ENCODE measurements at regions not wholly inside any gene's neighbourhood (a gene's known extent, or its start where the extent isn't known, plus 50 kb on each side); places are given as distances from the start of the nearest gene placed in this dataset.

DNA sequence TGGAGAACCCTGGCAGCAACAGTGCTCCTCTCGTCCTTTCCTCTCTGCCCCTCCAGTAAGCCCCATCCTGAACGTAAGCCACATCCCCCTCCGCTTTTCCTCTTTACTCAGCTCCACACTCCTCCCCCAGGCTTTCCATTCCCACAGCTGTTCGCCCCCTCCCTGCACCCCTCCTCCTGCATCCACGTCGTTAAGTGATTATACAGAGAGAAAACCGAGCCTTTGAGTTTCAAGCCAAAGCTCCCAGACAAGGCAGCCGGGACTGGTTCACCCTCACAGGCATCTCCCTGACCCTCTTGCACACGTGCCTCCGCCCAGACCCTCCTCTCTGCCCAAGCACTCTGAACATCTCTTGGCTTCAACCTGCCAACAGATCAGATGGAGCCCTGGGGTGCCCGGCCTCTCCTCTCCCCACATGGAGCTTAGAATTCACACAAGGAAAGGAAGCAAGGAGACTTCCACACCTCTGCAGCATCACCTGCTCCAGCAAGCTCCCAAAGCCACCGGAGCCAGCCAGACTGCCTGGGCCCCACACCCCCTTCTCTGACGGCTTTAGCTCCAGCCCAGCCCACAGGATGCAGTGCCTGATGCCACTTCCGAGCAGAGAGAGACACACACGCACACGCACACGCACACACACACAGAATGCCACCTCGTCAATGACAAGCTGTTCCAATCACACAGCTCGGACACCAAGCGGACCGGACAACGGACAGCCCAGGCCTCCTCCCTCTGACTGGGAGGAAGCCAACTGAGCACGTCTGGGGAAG is 99.9 kb upstream of the CCL2 start:
- H3K27ac Mint-ChIP-seq (ENCODE audit: unreplicated experiment) = no peak overlapping the region
- H3K27me3 Mint-ChIP-seq (ENCODE audit: unreplicated experiment) = peaks cover 3% of the 10 kb centered on the region
- TF ChIP-seq, protein P1, sequence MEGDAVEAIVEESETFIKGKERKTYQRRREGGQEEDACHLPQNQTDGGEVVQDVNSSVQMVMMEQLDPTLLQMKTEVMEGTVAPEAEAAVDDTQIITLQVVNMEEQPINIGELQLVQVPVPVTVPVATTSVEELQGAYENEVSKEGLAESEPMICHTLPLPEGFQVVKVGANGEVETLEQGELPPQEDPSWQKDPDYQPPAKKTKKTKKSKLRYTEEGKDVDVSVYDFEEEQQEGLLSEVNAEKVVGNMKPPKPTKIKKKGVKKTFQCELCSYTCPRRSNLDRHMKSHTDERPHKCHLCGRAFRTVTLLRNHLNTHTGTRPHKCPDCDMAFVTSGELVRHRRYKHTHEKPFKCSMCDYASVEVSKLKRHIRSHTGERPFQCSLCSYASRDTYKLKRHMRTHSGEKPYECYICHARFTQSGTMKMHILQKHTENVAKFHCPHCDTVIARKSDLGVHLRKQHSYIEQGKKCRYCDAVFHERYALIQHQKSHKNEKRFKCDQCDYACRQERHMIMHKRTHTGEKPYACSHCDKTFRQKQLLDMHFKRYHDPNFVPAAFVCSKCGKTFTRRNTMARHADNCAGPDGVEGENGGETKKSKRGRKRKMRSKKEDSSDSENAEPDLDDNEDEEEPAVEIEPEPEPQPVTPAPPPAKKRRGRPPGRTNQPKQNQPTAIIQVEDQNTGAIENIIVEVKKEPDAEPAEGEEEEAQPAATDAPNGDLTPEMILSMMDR (IDR thresholded peaks at IDR 0.05; ENCODE audit: unreplicated experiment) = no peak
- H3K4me1 Mint-ChIP-seq (ENCODE audit: unreplicated experiment) = peaks cover 13% of the 10 kb centered on the region
- H3K9me3 Mint-ChIP-seq (ENCODE audit: unreplicated experiment) = no peaks in the 10 kb centered on the region
- no peaks in the 10 kb centered on the region for H3K36me3 Mint-ChIP-seq (ENCODE audit: low read depth, unreplicated experiment)
- no peak for DNase-seq (ENCODE audit: low spot score)
- H3K4me3 Mint-ChIP-seq (ENCODE audit: unreplicated experiment) = peak overlapping the region; percentile 37

DNA sequence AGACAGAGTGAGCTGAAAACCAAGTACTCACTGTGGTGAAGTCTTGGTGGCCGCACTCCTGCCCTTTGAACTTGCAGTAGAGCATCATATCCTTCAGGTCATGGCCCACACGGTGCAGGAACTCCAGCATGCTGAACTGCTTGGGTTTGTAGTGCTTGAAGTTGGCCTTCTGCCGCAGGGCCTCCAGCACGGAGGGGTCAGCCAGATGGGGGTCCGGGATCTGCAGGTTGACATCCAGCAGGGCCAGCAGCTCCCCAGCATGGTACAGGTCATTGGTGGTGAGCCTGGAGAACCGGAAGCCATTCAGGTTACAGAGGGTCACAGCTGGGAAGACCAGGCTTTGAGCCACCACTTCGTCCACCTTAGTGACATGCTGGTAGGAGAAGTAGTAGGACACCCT is 99.1 kb upstream of the CCL2 start:
- TF ChIP-seq, protein P1 (IDR thresholded peaks at IDR 0.05; ENCODE audit: unreplicated experiment) = no peak
- Mint-ChIP-seq H3K4me1 (ENCODE audit: unreplicated experiment) (peaks cover 13% of the 10 kb centered on the region), H3K27ac (ENCODE audit: unreplicated experiment) (no peak overlapping the region), H3K27me3 (ENCODE audit: unreplicated experiment) (peaks cover 3% of the 10 kb centered on the region), H3K9me3 (ENCODE audit: unreplicated experiment) (no peaks in the 10 kb centered on the region), H3K36me3 (ENCODE audit: low read depth, unreplicated experiment) (no peaks in the 10 kb centered on the region), H3K4me3 (ENCODE audit: unreplicated experiment) (no peak overlapping the region)
- DNase-seq (ENCODE audit: low spot score) = no peak

DNA sequence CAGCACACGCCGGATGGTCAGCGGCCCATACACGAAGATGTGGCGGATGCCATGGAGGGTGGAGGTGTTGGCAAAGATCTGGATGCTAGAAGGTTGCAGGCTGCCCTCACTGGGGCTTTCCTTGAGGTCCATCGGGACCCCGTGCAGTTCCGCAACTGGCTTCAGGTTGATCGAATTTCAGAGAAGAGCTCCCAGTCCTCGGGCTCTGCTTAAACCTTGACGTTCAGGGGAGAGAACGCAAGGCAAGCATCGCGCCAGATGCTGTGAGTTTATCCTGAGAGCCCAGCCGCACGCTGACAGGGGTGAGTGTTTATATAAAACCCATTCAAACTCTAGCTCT is 98.7 kb upstream of the CCL2 start:
- H3K27me3 Mint-ChIP-seq (ENCODE audit: unreplicated experiment) = peaks cover 3% of the 10 kb centered on the region
- peaks cover 13% of the 10 kb centered on the region for H3K4me1 Mint-ChIP-seq (ENCODE audit: unreplicated experiment)
- H3K36me3 Mint-ChIP-seq (ENCODE audit: low read depth, unreplicated experiment) = no peaks in the 10 kb centered on the region
- peak overlapping the region; percentile 73 for H3K4me3 Mint-ChIP-seq (ENCODE audit: unreplicated experiment)
- TF ChIP-seq, protein P1 (IDR thresholded peaks at IDR 0.05; ENCODE audit: unreplicated experiment) = no peak
- no peak for DNase-seq (ENCODE audit: low spot score)
- no peaks in the 10 kb centered on the region for H3K9me3 Mint-ChIP-seq (ENCODE audit: unreplicated experiment)
- no peak overlapping the region for H3K27ac Mint-ChIP-seq (ENCODE audit: unreplicated experiment)

DNA sequence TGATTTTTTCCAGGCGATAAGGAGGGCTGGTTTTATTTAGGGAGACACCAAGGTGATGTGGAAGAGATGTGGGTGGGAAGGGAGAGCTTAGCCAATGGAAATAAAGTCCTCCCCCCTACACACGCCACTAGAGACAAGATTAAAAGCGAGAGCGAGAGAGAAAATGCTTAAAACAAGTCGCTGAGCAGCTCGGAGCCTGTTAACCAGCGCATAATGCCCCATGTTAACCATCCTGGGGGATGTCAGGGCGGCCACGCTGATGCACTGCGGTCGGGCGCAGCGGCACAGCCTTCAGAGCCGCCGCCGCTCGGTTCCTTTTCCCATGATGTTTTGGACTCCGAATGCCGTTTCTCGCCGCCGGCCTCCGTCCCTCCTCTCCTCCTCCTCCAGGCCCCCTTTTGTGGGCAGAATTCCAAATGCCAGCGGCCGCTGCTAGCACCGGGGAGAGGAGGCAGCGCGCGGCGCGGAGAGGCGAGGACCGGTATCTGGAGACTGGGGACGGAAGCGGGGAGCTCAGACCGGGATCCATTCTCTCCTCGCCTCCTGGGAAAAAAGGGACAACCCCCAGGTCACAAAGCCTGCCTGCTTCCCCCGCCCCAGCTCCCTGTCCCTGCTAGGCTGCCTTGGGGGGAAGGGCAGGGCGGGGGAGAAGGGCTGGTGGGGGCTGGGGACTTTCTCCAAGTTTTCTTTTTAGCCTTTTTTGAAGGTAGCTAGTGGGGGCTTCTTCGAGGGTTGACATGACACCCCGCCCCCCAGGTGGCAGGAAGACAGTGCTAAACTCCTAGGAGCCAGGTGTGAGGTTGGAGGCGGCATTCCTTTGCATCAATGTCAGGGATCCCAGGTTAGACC is 98.1 kb upstream of the CCL2 start:
- H3K27me3 Mint-ChIP-seq (ENCODE audit: unreplicated experiment) = peaks cover 3% of the 10 kb centered on the region
- H3K27ac Mint-ChIP-seq (ENCODE audit: unreplicated experiment) = no peak overlapping the region
- no peaks in the 10 kb centered on the region for H3K9me3 Mint-ChIP-seq (ENCODE audit: unreplicated experiment)
- DNase-seq (ENCODE audit: low spot score) = peak; percentile 39
- TF ChIP-seq, protein P1 (IDR thresholded peaks at IDR 0.05; ENCODE audit: unreplicated experiment) = no peak
- peak overlapping the region; percentile 73 for H3K4me3 Mint-ChIP-seq (ENCODE audit: unreplicated experiment)
- no peaks in the 10 kb centered on the region for H3K36me3 Mint-ChIP-seq (ENCODE audit: low read depth, unreplicated experiment)
- peaks cover 13% of the 10 kb centered on the region for H3K4me1 Mint-ChIP-seq (ENCODE audit: unreplicated experiment)

DNA sequence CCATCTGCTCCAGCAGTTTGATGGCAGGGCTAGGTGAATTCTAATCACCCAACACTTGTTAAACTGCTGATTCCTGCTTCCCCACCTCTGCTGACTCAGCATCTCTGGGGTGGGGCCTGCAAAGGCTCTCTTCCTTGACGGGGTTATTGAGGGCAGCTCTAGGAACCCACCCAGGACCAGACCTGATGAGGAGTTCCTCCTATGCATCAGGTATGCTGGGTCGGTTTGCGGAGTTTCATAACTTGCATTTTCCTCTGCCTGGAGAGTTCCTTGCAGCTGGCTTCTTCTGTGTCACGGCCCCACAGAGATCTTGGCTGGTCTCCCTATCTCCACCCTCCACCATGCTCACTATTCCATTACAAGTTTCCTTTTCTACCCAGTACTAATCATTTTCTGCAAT is 93.4 kb upstream of the CCL2 start:
- H3K9me3 Mint-ChIP-seq (ENCODE audit: unreplicated experiment) = no peaks in the 10 kb centered on the region
- no peak overlapping the region for H3K27ac Mint-ChIP-seq (ENCODE audit: unreplicated experiment)
- no peaks in the 10 kb centered on the region for H3K36me3 Mint-ChIP-seq (ENCODE audit: low read depth, unreplicated experiment)
- TF ChIP-seq, protein P1 (IDR thresholded peaks at IDR 0.05; ENCODE audit: unreplicated experiment) = no peak
- peaks cover under 1% of the 10 kb centered on the region for H3K4me1 Mint-ChIP-seq (ENCODE audit: unreplicated experiment)
- no peak for DNase-seq (ENCODE audit: low spot score)
- no peaks in the 10 kb centered on the region for H3K27me3 Mint-ChIP-seq (ENCODE audit: unreplicated experiment)
- no peak overlapping the region for H3K4me3 Mint-ChIP-seq (ENCODE audit: unreplicated experiment)
